Right cardiac atrium (tissue), 5 donors: ENCODE measurements at regions not wholly inside any gene's neighbourhood (a gene's known extent, or its start where the extent isn't known, plus 50 kb on each side); places are given as distances from the start of the nearest gene placed in this dataset.

ENCODE experiments used
- ATAC-seq, 2 donors: fragments of 200-7000 bp; cut with Tn5 transposase; one replicate each; pipeline versions ENCODE4 v1.8.0 to v1.9.1; 2020; ENCODE audit warnings: moderate library complexity in 2 of 2, mild to moderate bottlenecking in 1 of 2
- DNase-seq, 3 donors: peaks; one replicate each; pipeline ENCODE4 v3.0.0-alpha.2; 2020
- H3K27ac ChIP-seq: one replicate; pipeline ENCODE4 v1.5.1; 2013; ENCODE audit warnings: mild to moderate bottlenecking, low read length, control low read depth, moderate library complexity
- H3K27me3 ChIP-seq: one replicate; pipeline ENCODE4 v1.6.1; 2013; ENCODE audit not compliant: control insufficient read depth, insufficient read depth
- H3K4me1 ChIP-seq: one replicate; pipeline ENCODE4 v1.6.1; 2013; ENCODE audit warnings: low read length; ENCODE audit not compliant: control insufficient read depth, insufficient read depth
- H3K4me3 ChIP-seq: one replicate; pipeline ENCODE4 v1.5.1; 2013; ENCODE audit warnings: low read length, control low read depth
- H3K9me3 ChIP-seq: one replicate; pipeline ENCODE4 v1.6.1; 2013; ENCODE audit warnings: low read length; ENCODE audit not compliant: control insufficient read depth
- WGBS: extraction: QIAGEN DNeasy Blood & Tissue Kit; methylation state at CpG from one replicate; pipeline ENCODE4 v1.1.7; 2013; 5-methylcytosine and 5-hydroxymethylcytosine counted together
- intact Hi-C, 4 donors: fragments of 100-400 bp; cut with DNase I; formaldehyde crosslinking; loops; one replicate each; pipeline versions ENCODE4 v1.11.0 to v1.14.0; 2022 to 2023
- donor health status: healthy with polysubstance abuse.
- donor health status: DM: no; HTN: yes; CAD: no.
- donor health status: DM: no; HTN: no; CAD: no.
- donor health status: DM: no; HTN: yes; CAD: no; lungs with severe emphysema.
- donor health status: DM: yes; HTN: yes; CAD: no.

- H3K4me1 ChIP-seq, result peaks cover 6% of the 10 kb centered on the region
- no peaks in the 10 kb centered on the region for H3K27me3 ChIP-seq
- no peak overlapping the region for H3K4me3 ChIP-seq
- intact Hi-C loops, result no loop called here
- DNase-seq (no peak), ATAC-seq (peak in 1 of 2 donors; percentile 34)
- no peak overlapping the region for H3K27ac ChIP-seq
- no peaks in the 10 kb centered on the region for H3K9me3 ChIP-seq
- 71% methylated on average over 11 of the region's 11 CpGs for WGBS
Measured at GRCh38 chr11:113579292-113579940, 104.2 kb upstream of the DRD2 start.

GRCh38 chr11:113578715-113579250 lies 103.6 kb upstream of the DRD2 start:
- Histone ChIP-seq H3K4me1 (peaks cover 6% of the 10 kb centered on the region), H3K27me3 (no peaks in the 10 kb centered on the region), H3K9me3 (no peaks in the 10 kb centered on the region), H3K27ac (no peak overlapping the region), H3K4me3 (no peak overlapping the region)
- intact Hi-C loops, result no loop called here
- ATAC-seq (no peak), DNase-seq (no peak)
- WGBS, result 64% methylated on average over 5 of the region's 5 CpGs

DNA sequence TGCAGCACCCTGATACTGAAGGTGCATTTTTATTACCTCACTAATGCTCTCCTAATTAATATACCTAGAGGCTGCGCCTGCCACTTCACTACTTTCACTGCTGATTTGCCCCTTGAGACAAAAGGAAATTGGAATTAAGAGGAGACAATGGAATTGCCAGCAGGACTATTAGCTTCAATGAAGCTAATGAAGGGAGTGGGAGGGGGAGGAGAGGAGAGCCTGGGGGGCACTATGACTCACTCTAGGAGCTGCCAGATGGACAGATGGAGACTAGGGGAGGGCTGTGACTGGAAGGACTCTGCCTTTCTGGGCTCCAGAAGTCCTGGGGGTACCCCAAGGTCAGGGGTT lies 102.8 kb upstream of the DRD2 start:
- Histone ChIP-seq H3K9me3 (no peaks in the 10 kb centered on the region), H3K4me3 (no peak overlapping the region), H3K27ac (no peak overlapping the region), H3K4me1 (peaks cover 6% of the 10 kb centered on the region), H3K27me3 (no peaks in the 10 kb centered on the region)
- DNase-seq (no peak), ATAC-seq (no peak)
- 68% methylated on average over 1 of the region's 1 CpG for WGBS
- intact Hi-C loops, result no loop called here

DNA sequence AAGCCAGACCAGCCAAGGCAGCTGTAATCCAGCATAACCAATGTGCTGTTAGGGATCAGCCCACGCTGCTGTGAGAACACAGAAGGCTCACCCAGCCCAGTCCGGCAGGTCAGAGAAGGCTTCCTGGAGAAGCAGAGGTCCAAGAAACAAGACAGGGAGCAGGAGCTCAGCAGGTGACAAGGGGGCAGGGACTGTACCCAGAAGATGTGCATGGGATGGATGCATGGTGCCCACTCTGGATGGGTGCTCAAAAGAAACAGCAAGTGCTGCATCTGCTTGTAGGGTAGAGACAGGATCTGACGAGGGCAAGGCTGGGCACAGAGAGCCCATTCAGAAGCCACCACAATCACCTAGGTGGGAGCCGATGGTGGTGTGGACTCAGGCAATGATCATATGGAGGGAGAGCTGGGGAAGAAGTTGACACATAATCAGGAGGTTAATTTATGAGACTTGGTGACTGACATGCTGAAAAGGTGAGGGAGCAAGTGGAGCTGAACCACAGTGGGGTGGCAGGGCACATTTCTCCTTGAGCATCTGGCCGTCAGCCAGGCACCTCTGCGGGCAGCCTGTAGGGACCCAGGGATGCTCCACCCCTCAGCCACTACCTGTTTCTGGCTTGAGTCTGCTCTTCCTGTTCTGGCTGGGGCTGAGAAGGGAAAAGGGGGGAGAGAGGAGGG lies 102.3 kb upstream of the DRD2 start:
- Histone ChIP-seq H3K27ac (no peak overlapping the region), H3K4me1 (peaks cover 6% of the 10 kb centered on the region), H3K4me3 (no peak overlapping the region), H3K27me3 (no peaks in the 10 kb centered on the region), H3K9me3 (no peaks in the 10 kb centered on the region)
- intact Hi-C loops, result no loop called here
- DNase-seq (no peak), ATAC-seq (no peak)
- WGBS, result 67% methylated on average over 6 of the region's 6 CpGs

DNA sequence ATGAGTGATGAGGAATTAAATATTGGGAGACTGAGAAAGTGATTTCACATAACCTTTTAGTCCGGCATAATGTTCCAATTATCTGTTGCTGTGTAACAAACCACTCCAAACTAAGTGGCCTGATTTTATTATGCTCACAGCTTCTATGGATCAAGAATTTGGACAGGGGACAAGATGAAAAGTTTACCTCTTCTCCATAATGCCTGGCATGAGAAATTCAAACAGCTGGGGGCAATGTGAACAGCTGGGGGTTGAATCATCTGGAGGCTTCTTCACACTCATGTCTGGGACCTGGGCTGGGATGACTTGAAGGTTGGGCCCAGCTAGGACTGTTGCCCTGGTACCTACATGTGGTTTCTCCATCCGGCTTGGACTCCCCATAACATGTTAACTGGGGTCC lies 99.4 kb upstream of the DRD2 start:
- ATAC-seq, result no peak
- no peaks in the 10 kb centered on the region for H3K9me3 ChIP-seq
- H3K27ac ChIP-seq, result no peak overlapping the region
- no peak for DNase-seq
- H3K4me3 ChIP-seq, result no peak overlapping the region
- 73% methylated on average over 2 of the region's 2 CpGs for WGBS
- H3K27me3 ChIP-seq, result no peaks in the 10 kb centered on the region
- H3K4me1 ChIP-seq, result peaks cover 6% of the 10 kb centered on the region
- intact Hi-C loops, result no loop called here

DNA sequence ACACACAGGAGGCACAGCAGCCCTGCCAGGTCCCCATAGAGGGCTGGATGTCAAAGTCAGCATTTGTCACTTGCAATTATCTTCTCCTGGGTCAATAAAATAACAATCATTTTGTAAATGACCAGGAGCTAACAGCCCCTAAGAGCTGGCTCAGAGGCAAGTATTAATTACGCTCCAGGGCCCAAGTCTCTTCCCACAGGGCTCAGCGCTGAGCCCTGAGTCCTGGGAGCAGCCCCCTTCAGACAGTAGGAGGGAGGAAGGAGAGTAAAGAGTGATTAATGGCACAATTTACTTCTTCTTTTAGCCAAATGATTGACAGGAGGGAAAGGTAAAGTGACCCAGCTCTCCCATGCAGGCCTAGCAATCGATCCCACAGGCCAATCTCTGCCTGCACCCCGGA lies 99.0 kb upstream of the DRD2 start:
- no peak overlapping the region for H3K27ac ChIP-seq
- DNase-seq (no peak), ATAC-seq (no peak)
- H3K9me3 ChIP-seq, result no peaks in the 10 kb centered on the region
- H3K27me3 ChIP-seq, result no peaks in the 10 kb centered on the region
- intact Hi-C loops, result no loop called here
- no peak overlapping the region for H3K4me3 ChIP-seq
- H3K4me1 ChIP-seq, result peaks cover 6% of the 10 kb centered on the region
- WGBS, result 92% methylated on average over 4 of the region's 4 CpGs

DNA sequence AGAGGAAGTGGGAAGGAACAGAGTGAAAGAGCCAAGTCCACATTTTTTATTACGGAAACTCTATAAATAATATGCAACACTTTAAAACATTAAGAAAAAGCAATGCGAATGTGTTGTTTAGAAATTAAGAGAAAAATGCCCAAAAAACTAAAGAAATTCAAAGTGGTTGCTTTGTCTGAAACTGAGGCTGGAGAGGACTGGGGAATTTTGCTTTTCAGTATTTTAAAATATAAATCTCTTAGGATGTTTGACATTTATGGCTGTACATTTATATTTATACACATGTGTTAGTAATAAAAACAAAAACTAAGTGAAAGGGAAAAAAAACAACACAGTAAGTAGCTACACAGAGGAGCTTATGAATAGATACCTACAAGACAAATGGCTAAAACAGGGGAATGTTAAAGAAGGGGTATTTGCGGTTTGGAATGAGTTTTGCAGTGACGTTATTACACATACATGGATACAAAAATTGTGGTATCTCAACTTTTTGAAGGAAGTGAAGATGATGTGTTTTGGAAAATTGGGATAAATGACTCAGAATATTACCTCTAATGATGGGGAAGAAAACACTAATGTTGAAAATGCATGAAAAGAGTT lies 97.0 kb upstream of the DRD2 start:
- Histone ChIP-seq H3K27me3 (no peaks in the 10 kb centered on the region), H3K4me3 (no peak overlapping the region), H3K27ac (no peak overlapping the region), H3K4me1 (peaks cover under 1% of the 10 kb centered on the region), H3K9me3 (no peaks in the 10 kb centered on the region)
- WGBS, result 68% methylated on average over 4 of the region's 4 CpGs
- intact Hi-C loops, result no loop called here
- ATAC-seq (no peak), DNase-seq (no peak)

DNA sequence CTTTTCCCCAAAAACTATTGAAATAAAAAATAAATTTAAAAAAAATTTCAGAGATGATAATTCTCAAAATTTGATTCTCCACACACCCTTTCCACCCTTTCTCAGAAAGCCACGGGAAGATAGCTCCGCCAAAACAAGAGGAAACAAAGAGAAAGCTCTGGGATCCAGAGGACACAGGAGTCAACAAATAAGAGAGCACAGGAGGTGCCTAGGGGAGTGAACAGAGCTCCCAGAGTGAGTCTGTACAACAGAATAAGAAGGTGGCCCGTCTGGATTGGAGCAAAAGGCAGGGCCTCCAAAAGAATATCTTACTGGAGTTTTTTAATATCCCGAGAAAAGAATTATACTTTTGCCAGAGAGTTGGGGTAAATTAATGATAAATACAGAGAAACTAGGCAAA lies 96.3 kb upstream of the DRD2 start:
- H3K27me3 ChIP-seq, result no peaks in the 10 kb centered on the region
- no peak overlapping the region for H3K4me3 ChIP-seq
- intact Hi-C loops, result no loop called here
- no peak overlapping the region for H3K27ac ChIP-seq
- DNase-seq (no peak), ATAC-seq (no peak)
- no peaks in the 10 kb centered on the region for H3K9me3 ChIP-seq
- 50% methylated on average over 4 of the region's 4 CpGs for WGBS
- no peaks in the 10 kb centered on the region for H3K4me1 ChIP-seq

DNA sequence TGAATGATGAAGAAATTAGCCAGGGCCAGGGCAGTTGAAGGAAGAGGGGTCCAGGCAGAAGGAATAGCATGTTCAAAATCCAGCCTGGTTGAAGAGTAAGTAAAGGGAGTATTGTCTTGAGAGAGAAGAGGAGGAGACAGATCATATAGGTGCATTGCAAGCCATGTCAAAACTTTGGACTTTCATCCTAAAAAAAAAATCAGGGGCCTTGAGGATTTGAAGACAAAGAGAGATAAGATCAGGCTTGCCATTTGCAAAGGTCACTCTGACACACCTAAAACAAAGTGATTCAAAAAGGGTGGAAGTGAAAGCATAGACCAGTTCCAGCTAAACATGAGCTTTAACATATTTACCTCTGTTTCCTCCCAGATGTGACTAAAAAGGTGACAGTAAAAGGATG lies 95.7 kb upstream of the DRD2 start:
- ATAC-seq (no peak), DNase-seq (no peak)
- no peaks in the 10 kb centered on the region for H3K4me1 ChIP-seq
- intact Hi-C loops, result no loop called here
- no peak overlapping the region for H3K4me3 ChIP-seq
- no peaks in the 10 kb centered on the region for H3K27me3 ChIP-seq
- H3K27ac ChIP-seq, result no peak overlapping the region
- H3K9me3 ChIP-seq, result no peaks in the 10 kb centered on the region

- Histone ChIP-seq H3K27me3 (no peaks in the 10 kb centered on the region), H3K27ac (no peak overlapping the region), H3K4me1 (no peaks in the 10 kb centered on the region), H3K4me3 (no peak overlapping the region), H3K9me3 (no peaks in the 10 kb centered on the region)
- intact Hi-C loops, result no loop called here
- no peak for ATAC-seq
- no peak for DNase-seq
- WGBS, result 89% methylated on average over 3 of the region's 3 CpGs
Measured at GRCh38 chr11:113569391-113569790, 94.2 kb upstream of the DRD2 start.

DNA sequence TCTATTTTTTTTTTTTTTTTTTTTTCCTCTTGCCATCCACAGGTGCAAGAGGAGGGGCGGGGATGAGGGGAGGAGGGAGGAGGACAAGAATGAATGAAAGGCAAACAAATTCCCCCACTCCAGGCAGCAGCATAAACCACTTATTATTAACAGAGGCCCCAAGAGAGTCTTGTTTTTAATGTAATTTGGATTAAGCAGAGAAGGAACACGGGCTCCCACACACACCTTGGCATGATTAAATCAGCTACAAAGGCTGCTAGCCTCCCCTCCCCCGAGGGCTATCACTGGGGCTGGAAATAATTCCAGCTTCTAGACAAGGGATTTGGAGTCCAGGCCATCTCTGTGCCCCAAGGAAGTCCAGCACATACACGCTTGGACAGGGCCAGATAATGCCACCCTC lies 93.4 kb upstream of the DRD2 start:
- intact Hi-C loops, result no loop called here
- WGBS, result 71% methylated on average over 4 of the region's 4 CpGs
- ATAC-seq, result no peak

More for the DNA sequence above, 93.4 kb upstream of the DRD2 start:
- no peak for DNase-seq
- Histone ChIP-seq H3K4me1 (no peaks in the 10 kb centered on the region), H3K4me3 (no peak overlapping the region), H3K27ac (no peak overlapping the region), H3K27me3 (no peaks in the 10 kb centered on the region), H3K9me3 (no peaks in the 10 kb centered on the region)
